OCI-LY1 (cell line): ENCODE measurements at regions not wholly inside any gene's neighbourhood (a gene's known extent, or its start where the extent isn't known, plus 50 kb on each side); places are given as distances from the start of the nearest gene placed in this dataset.

Experiments used
- CTCF ChIP-seq: fragments of 200-600 bp; sonication (generic), shearing (Covaris generic); IDR thresholded peaks from 2 replicates; pipeline ENCODE4 v1.5.1; 2017; ENCODE audit warnings: mild to moderate bottlenecking, antibody characterized with exemption, low read length, moderate library complexity, mixed read lengths
- EZH2 ChIP-seq: fragments of 200-600 bp; sonication (generic), shearing (Covaris generic); IDR thresholded peaks from 2 replicates; pipeline ENCODE4 v1.8.0; 2017; ENCODE audit warnings: borderline replicate concordance, mixed run types, mild to moderate bottlenecking, antibody characterized with exemption, low read length, moderate library complexity, mixed read lengths

GRCh38 chr4:14348506-14348905 is 653.8 kb upstream of the CPEB2 start:
- TF ChIP-seq CTCF (no peak), EZH2 (no peak)
